ENCODE measurements at regions not wholly inside any gene's neighbourhood (a gene's known extent, or its start where the extent isn't known, plus 50 kb on each side); places are given as distances from the start of the nearest gene placed in this dataset.
A peak's percentile ranks its signal among the peaks of the same experiment; 100 is the strongest.
"Not testable (repeated sequence)": the region's sequence is repeated elsewhere in the genome, so short reads cannot be mapped to it uniquely, and the experiment has no call there.

DNA sequence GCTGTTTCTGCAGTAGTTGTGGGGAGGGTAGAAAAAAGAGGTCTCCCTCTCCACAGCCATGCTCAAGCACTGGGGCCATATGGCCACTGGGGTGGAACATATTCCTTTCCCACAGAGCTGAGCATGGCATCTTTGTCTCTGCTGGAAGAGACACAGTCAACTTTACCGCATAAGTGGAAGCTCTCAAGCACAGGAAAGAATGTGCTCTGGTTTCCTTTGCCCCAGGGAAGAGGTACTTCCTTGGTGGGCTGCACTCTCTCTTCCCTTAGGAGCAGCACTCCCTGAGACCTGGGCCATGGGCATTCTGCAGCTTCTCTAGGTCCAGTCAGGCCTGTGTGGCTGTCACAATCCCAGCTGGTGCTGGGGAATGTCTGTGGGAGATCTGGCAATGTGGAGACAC, 168.5 kb upstream of the ACTBL2 start:
- CTCF ChIA-PET, result interaction anchor here (1.3 to 2.3 kb wide), 4 partner anchors 8 to 811 kb away, joined by 4 to 8 read pairs (median 6); no protein-coding TSS in a partner anchor
- POLR2A ChIA-PET, result interaction anchor here (1.8 kb wide), 1 partner anchor 809 kb away, joined by 8 read pairs; the partner anchor contains the start of gene PLK2
- no peak for DNase-seq (ENCODE audit: extremely low spot score)
- TF ChIP-seq FOXA1 (IDR thresholded peaks at IDR 0.05), result no peak
- TF ChIP-seq LEF1 (IDR thresholded peaks at IDR 0.05; ENCODE audit: borderline replicate concordance), result no peak
- no peak for TF ChIP-seq BHLHE40 (IDR thresholded peaks at IDR 0.05; ENCODE audit: borderline replicate concordance)
- no peak for TF ChIP-seq ZNF384 (IDR thresholded peaks at IDR 0.05)
- no peak for TF ChIP-seq L3MBTL2 (conservative IDR thresholded peaks at IDR 0.05)
- no peak for TF ChIP-seq ARNT (IDR thresholded peaks at IDR 0.05)
- TF ChIP-seq CTBP1 (IDR thresholded peaks at IDR 0.05; ENCODE audit: borderline replicate concordance), result no peak
- TF ChIP-seq FOXK2 (IDR thresholded peaks at IDR 0.05), result no peak
- no peak for TF ChIP-seq NFRKB (IDR thresholded peaks at IDR 0.05)
- no peak for TF ChIP-seq HDGF (IDR thresholded peaks at IDR 0.05; ENCODE audit: borderline replicate concordance)

GRCh38 chr5:57650360-57651069, 167.9 kb upstream of the ACTBL2 start:
- POLR2A ChIA-PET, result interaction anchor here (1.8 kb wide), 1 partner anchor 810 kb away, joined by 8 read pairs; the partner anchor contains the start of gene PLK2
- TF ChIP-seq ARNT (IDR thresholded peaks at IDR 0.05), result no peak
- no peak for TF ChIP-seq SUZ12 (IDR thresholded peaks at IDR 0.05)
- no peak for TF ChIP-seq NFRKB (IDR thresholded peaks at IDR 0.05)
- TF ChIP-seq FOXK2 (IDR thresholded peaks at IDR 0.05), result no peak
- TF ChIP-seq LEF1 (IDR thresholded peaks at IDR 0.05; ENCODE audit: borderline replicate concordance), result no peak
- TF ChIP-seq FOXA1 (IDR thresholded peaks at IDR 0.05), result no peak
- DNase-seq (ENCODE audit: extremely low spot score), result peak; percentile 40
- CTCF ChIA-PET, result interaction anchor here (0.5 to 2.3 kb wide), 18 partner anchors 8 to 1695 kb away, joined by 3 to 8 read pairs (median 3); no protein-coding TSS in a partner anchor

- no peak for DNase-seq (ENCODE audit: extremely low spot score)
- ChIA-PET POLR2A (no interaction called here), CTCF (no interaction called here)
- TF ChIP-seq ELF4 (IDR thresholded peaks at IDR 0.05), result peak; percentile 92
- TF ChIP-seq LEF1 (IDR thresholded peaks at IDR 0.05; ENCODE audit: borderline replicate concordance), result no peak
- TF ChIP-seq HDGF (IDR thresholded peaks at IDR 0.05; ENCODE audit: borderline replicate concordance), result no peak
Observed at GRCh38 chr5:57642698-57643097, 160.1 kb upstream of the ACTBL2 start.

GRCh38 chr5:57642066-57642465, 159.5 kb upstream of the ACTBL2 start:
- TF ChIP-seq HDGF (IDR thresholded peaks at IDR 0.05; ENCODE audit: borderline replicate concordance) (no peak), ELF4 (IDR thresholded peaks at IDR 0.05) (no peak), NFRKB (IDR thresholded peaks at IDR 0.05) (no peak), FOXA1 (IDR thresholded peaks at IDR 0.05) (no peak), CTBP1 (IDR thresholded peaks at IDR 0.05; ENCODE audit: borderline replicate concordance) (no peak), SUZ12 (IDR thresholded peaks at IDR 0.05) (no peak), FOXM1 (IDR thresholded peaks at IDR 0.05; ENCODE audit: borderline replicate concordance) (no peak), BHLHE40 (IDR thresholded peaks at IDR 0.05; ENCODE audit: borderline replicate concordance) (no peak)
- TF ChIP-seq, protein P1, sequence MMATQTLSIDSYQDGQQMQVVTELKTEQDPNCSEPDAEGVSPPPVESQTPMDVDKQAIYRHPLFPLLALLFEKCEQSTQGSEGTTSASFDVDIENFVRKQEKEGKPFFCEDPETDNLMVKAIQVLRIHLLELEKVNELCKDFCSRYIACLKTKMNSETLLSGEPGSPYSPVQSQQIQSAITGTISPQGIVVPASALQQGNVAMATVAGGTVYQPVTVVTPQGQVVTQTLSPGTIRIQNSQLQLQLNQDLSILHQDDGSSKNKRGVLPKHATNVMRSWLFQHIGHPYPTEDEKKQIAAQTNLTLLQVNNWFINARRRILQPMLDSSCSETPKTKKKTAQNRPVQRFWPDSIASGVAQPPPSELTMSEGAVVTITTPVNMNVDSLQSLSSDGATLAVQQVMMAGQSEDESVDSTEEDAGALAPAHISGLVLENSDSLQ (IDR thresholded peaks at IDR 0.05), result no peak
- ChIA-PET POLR2A (no interaction called here), CTCF (no interaction called here)
- DNase-seq (ENCODE audit: extremely low spot score), result no peak

DNA sequence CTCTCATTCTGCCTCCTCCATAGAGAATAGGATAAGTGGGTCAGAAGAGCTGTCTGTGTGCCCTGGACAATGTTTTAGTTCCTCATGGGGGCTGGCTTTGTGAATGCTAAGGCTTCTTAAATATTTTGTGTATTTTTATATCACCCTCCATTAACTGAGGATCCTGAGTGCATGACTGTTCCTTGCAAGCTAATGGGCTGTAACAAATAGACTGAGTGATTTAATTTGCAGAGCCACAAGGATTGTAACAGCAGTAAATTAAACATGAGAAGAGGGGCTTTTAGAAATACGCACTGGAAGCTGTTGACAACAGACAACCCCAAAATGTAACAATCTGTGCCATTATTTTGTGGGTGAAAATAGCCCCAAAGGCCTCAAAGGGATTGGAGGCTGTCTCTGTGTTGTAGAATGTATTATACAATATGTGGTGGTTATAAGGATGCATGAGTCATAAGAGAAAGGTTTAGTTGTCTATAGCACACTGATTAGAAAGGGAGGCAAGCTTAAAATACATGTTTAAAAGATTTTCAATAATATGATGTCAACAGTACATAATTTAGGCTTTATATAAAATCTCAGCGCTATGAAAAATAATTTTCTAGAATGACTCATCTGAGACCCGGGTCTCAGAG, 152.7 kb upstream of the ACTBL2 start:
- TF ChIP-seq ELF4 (IDR thresholded peaks at IDR 0.05) (no peak), FOXK2 (IDR thresholded peaks at IDR 0.05) (no peak), LEF1 (IDR thresholded peaks at IDR 0.05; ENCODE audit: borderline replicate concordance) (no peak), FOXM1 (IDR thresholded peaks at IDR 0.05; ENCODE audit: borderline replicate concordance) (no peak), SUZ12 (IDR thresholded peaks at IDR 0.05) (no peak), FOXA1 (IDR thresholded peaks at IDR 0.05) (no peak), NFRKB (IDR thresholded peaks at IDR 0.05) (no peak), CTBP1 (IDR thresholded peaks at IDR 0.05; ENCODE audit: borderline replicate concordance) (no peak), L3MBTL2 (conservative IDR thresholded peaks at IDR 0.05) (no peak), BHLHE40 (IDR thresholded peaks at IDR 0.05; ENCODE audit: borderline replicate concordance) (no peak), SP1 (IDR thresholded peaks at IDR 0.05) (no peak), TARDBP (IDR thresholded peaks at IDR 0.05) (no peak), ARNT (IDR thresholded peaks at IDR 0.05) (no peak), ZNF384 (IDR thresholded peaks at IDR 0.05) (no peak), HDGF (IDR thresholded peaks at IDR 0.05; ENCODE audit: borderline replicate concordance) (no peak)
- TF ChIP-seq, protein P1 (IDR thresholded peaks at IDR 0.05), result no peak
- DNase-seq (ENCODE audit: extremely low spot score), result no peak
- CTCF ChIA-PET, result no interaction called here
- POLR2A ChIA-PET, result interaction anchor here (0.5 kb wide), 1 partner anchor 295 kb away, joined by 4 read pairs; no protein-coding TSS in a partner anchor

DNA sequence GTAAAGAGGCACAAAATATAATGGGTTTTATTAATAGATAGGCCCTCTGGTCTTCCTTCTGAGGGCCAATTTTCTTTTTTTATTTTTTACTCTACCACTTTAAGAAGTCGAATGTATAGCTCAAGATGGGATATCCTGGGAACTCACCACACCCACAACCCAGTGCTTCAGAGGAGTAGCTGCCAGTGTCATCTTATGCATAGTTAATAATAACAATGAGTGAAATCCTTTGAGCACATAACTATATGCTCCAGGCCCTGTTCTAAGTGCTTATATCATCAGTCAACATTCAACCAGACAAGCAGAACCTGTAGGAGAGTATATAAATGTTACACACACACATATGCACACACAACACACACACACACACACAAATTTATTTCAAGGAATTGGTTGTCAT, 150.3 kb upstream of the ACTBL2 start:
- POLR2A ChIA-PET, result no interaction called here
- no peak for DNase-seq (ENCODE audit: extremely low spot score)
- no peak for TF ChIP-seq TARDBP (IDR thresholded peaks at IDR 0.05)
- TF ChIP-seq, protein P1 (IDR thresholded peaks at IDR 0.05), result no peak
- no peak for TF ChIP-seq ELF4 (IDR thresholded peaks at IDR 0.05)
- TF ChIP-seq NFRKB (IDR thresholded peaks at IDR 0.05), result no peak
- no peak for TF ChIP-seq SUZ12 (IDR thresholded peaks at IDR 0.05)
- no peak for TF ChIP-seq FOXA1 (IDR thresholded peaks at IDR 0.05)
- TF ChIP-seq ZNF384 (IDR thresholded peaks at IDR 0.05), result no peak
- TF ChIP-seq CTBP1 (IDR thresholded peaks at IDR 0.05; ENCODE audit: borderline replicate concordance), result no peak
- no peak for TF ChIP-seq HDGF (IDR thresholded peaks at IDR 0.05; ENCODE audit: borderline replicate concordance)
- no peak for TF ChIP-seq ARNT (IDR thresholded peaks at IDR 0.05)
- TF ChIP-seq FOXK2 (IDR thresholded peaks at IDR 0.05), result no peak
- TF ChIP-seq SP1 (IDR thresholded peaks at IDR 0.05), result no peak
- no peak for TF ChIP-seq BHLHE40 (IDR thresholded peaks at IDR 0.05; ENCODE audit: borderline replicate concordance)
- no peak for TF ChIP-seq L3MBTL2 (conservative IDR thresholded peaks at IDR 0.05)
- no peak for TF ChIP-seq LEF1 (IDR thresholded peaks at IDR 0.05; ENCODE audit: borderline replicate concordance)
- TF ChIP-seq FOXM1 (IDR thresholded peaks at IDR 0.05; ENCODE audit: borderline replicate concordance), result no peak
- CTCF ChIA-PET, result interaction anchor here (0.6 to 0.8 kb wide), 2 partner anchors 18 to 136 kb away, joined by 3 read pairs; no protein-coding TSS in a partner anchor

GRCh38 chr5:57631139-57631538, 148.5 kb upstream of the ACTBL2 start:
- CTCF ChIA-PET; POLR2A ChIA-PET; DNase-seq (ENCODE audit: extremely low spot score): not testable (repeated sequence)
